Kidney (tissue), 13 donors: ENCODE measurements at regions not wholly inside any gene's neighbourhood (a gene's known extent, or its start where the extent isn't known, plus 50 kb on each side); places are given as distances from the start of the nearest gene placed in this dataset.

Source experiments
- DNase-seq, 5 donors: peaks; one replicate each; pipeline ENCODE4 v3.0.0-alpha.2; 2013 to 2020
- FAIRE-seq: peaks from 2 replicates; lab custom pipeline; 2012; peaks lifted over from hg19 to GRCh38; lab: Jason Lieb, UNC
- H3K27ac ChIP-seq, 2 donors: one replicate each; pipeline ENCODE4 v1.7.0; 2013; ENCODE audit warnings: low read depth in 2 of 2, low read length in 2 of 2, inconsistent platforms in 1 of 2
- H3K27me3 ChIP-seq: one replicate; pipeline ENCODE4 v1.7.1; 2013; ENCODE audit warnings: low read length, inconsistent platforms; ENCODE audit not compliant: control insufficient read depth, insufficient read depth
- H3K36me3 ChIP-seq, 3 donors: one replicate each; pipeline versions ENCODE4 v1.7.0 to v1.7.1; 2013; ENCODE audit warnings: low read length in 3 of 3, control low read depth in 1 of 3, inconsistent platforms in 1 of 3; ENCODE audit not compliant: insufficient read depth in 3 of 3, control insufficient read depth in 2 of 3
- H3K4me1 ChIP-seq, 3 donors: one replicate each; pipeline versions ENCODE4 v1.7.0 to v1.7.1; 2013; ENCODE audit warnings: low read length in 3 of 3, inconsistent platforms in 1 of 3, low read depth in 1 of 3; ENCODE audit not compliant: control insufficient read depth in 2 of 3, insufficient read depth in 2 of 3
- H3K4me3 ChIP-seq, 3 donors: one replicate each; pipeline versions ENCODE4 v1.7.0 to v1.8.1; 2013; ENCODE audit warnings: low read length in 3 of 3, control low read depth in 1 of 3, inconsistent platforms in 1 of 3
- H3K9ac ChIP-seq, 3 donors: one replicate each; pipeline versions ENCODE4 v1.7.0 to v1.7.1; 2013; ENCODE audit warnings: low read length in 3 of 3, control low read depth in 1 of 3, inconsistent platforms in 1 of 3
- H3K9me3 ChIP-seq, 3 donors: one replicate each; pipeline versions ENCODE4 v1.7.0 to v1.7.1; 2013; ENCODE audit warnings: low read length in 3 of 3, control low read depth in 1 of 3, inconsistent platforms in 1 of 3; ENCODE audit not compliant: control insufficient read depth in 2 of 3, insufficient read depth in 1 of 3
- CTCF ChIP-seq: IDR thresholded peaks from 3 replicates; pipeline ENCODE4 v1.5.1; 2012; ENCODE audit warnings: mild to moderate bottlenecking, moderate library complexity, borderline replicate concordance; ENCODE audit not compliant: insufficient read depth; ENCODE audit errors: extremely low read depth
- intact Hi-C: fragments of 100-400 bp; cut with DNase I; formaldehyde crosslinking; loops from one replicate; pipeline ENCODE4 v1.11.1; 2022
- donor health status: control.
- donor health status: control.
- donor health status: control.
- donor health status: control.
- donor health status: control.
- donor health status: DM: yes; HTN: yes; CAD: no.
- donor health status: Normal renal cell carcinoma (clear cell type).

GRCh38 chr10:114711176-114711868 lies 53.2 kb upstream of the ABLIM1 start:
- H3K4me3 ChIP-seq: no peak overlapping the region
- H3K36me3 ChIP-seq: no peaks in the 10 kb centered on the region
- H3K27ac ChIP-seq: no peak overlapping the region
- intact Hi-C loops: no loop called here
- no peaks in the 10 kb centered on the region for H3K9me3 ChIP-seq
- FAIRE-seq (no peak), DNase-seq (no peak)
- no peaks in the 10 kb centered on the region for H3K27me3 ChIP-seq
- no peak for TF ChIP-seq CTCF
- H3K4me1 ChIP-seq: peaks cover 0 to 7% (median 0%) of the 10 kb centered on the region in 3 donors
- H3K9ac ChIP-seq: no peak overlapping the region

- H3K36me3 ChIP-seq: no peaks in the 10 kb centered on the region
- no peaks in the 10 kb centered on the region for H3K27me3 ChIP-seq
- no peak for DNase-seq
- no peak for FAIRE-seq
- no peak for TF ChIP-seq CTCF
- no peaks in the 10 kb centered on the region for H3K9me3 ChIP-seq
- no peak overlapping the region for H3K27ac ChIP-seq
- no peak overlapping the region for H3K4me3 ChIP-seq
- intact Hi-C loops: no loop called here
- no peak overlapping the region for H3K9ac ChIP-seq
- peaks cover 0 to 7% (median 0%) of the 10 kb centered on the region in 3 donors for H3K4me1 ChIP-seq
These were observed 53.8 kb upstream of the ABLIM1 start for GRCh38 chr10:114711869-114712250.

- no peak for DNase-seq
- no peak for TF ChIP-seq CTCF
- Histone ChIP-seq H3K4me3 (no peak overlapping the region), H3K9ac (no peak overlapping the region), H3K27ac (no peak overlapping the region), H3K9me3 (no peaks in the 10 kb centered on the region), H3K27me3 (no peaks in the 10 kb centered on the region), H3K36me3 (no peaks in the 10 kb centered on the region), H3K4me1 (peaks cover 0 to 11% (median 0%) of the 10 kb centered on the region in 3 donors)
- FAIRE-seq: no peak
- intact Hi-C loops: no loop called here
These were observed 55.5 kb upstream of the ABLIM1 start for GRCh38 chr10:114713525-114714090.
